KOPT-K1 (cell line): ENCODE measurements at regions not wholly inside any gene's neighbourhood (a gene's known extent, or its start where the extent isn't known, plus 50 kb on each side); places are given as distances from the start of the nearest gene placed in this dataset.
"Not testable (repeated sequence)": the region's sequence is repeated elsewhere in the genome, so short reads cannot be mapped to it uniquely, and the experiment has no call there.

ENCODE experiments used
- H3K27ac ChIP-seq: fragments of 200-600 bp; sonication (generic); 2 replicates; pipeline ENCODE4 v1.5.1; 2016; ENCODE audit warnings: antibody characterized with exemption, mild to moderate bottlenecking, low read depth, low read length; ENCODE audit not compliant: poor library complexity, severe bottlenecking
- H3K36me3 ChIP-seq: fragments of 200-600 bp; sonication (generic); 2 replicates; pipeline ENCODE4 v1.5.1; 2017; ENCODE audit warnings: antibody characterized with exemption, mild to moderate bottlenecking, low read length, moderate library complexity; ENCODE audit not compliant: insufficient read depth
- H3K9me3 ChIP-seq: fragments of 200-600 bp; sonication (generic); 2 replicates; pipeline ENCODE4 v1.5.1; 2017; ENCODE audit warnings: antibody characterized with exemption, low read length, mild to moderate bottlenecking; ENCODE audit not compliant: insufficient read depth, poor library complexity, severe bottlenecking

GRCh38 chr22:27241430-27242321 lies 559.9 kb downstream of the MN1 start:
- Histone ChIP-seq H3K27ac (no peak overlapping the region), H3K36me3 (no peaks in the 10 kb centered on the region), H3K9me3 (no peaks in the 10 kb centered on the region)

DNA sequence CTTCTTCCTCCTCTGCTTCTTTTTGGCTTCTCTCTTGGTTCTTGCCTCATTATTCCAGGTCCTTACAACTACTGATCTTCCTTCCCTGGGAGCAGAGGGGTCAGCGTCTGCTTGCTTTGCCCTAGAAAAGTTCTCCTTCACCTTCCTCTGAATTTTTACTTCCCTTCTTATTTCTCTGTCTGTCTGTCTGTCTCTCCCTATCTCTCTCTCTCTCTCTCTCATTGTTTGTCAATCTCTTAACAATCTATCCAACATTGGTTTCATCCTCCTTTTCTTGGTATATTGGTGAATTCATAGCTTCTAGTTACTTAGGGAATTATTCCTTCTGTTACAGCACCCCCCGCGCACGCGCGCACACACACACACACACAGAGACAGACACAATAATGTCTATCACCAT lies 559.1 kb downstream of the MN1 start:
- Histone ChIP-seq H3K36me3 (no peaks in the 10 kb centered on the region), H3K9me3 (no peaks in the 10 kb centered on the region), H3K27ac (no peak overlapping the region)

- Histone ChIP-seq H3K9me3 (no peaks in the 10 kb centered on the region), H3K27ac (no peak overlapping the region), H3K36me3 (no peaks in the 10 kb centered on the region)
Measured at GRCh38 chr22:27242917-27243589, 558.5 kb downstream of the MN1 start.

- Histone ChIP-seq H3K36me3 (no peaks in the 10 kb centered on the region), H3K27ac (no peak overlapping the region), H3K9me3 (no peaks in the 10 kb centered on the region)
Measured at GRCh38 chr22:27244328-27244727, 557.2 kb downstream of the MN1 start.

- Histone ChIP-seq H3K27ac (no peak overlapping the region), H3K9me3 (no peaks in the 10 kb centered on the region), H3K36me3 (no peaks in the 10 kb centered on the region)
Measured at GRCh38 chr22:27245056-27245455, 556.5 kb downstream of the MN1 start.

GRCh38 chr22:27246558-27246957 lies 555.0 kb downstream of the MN1 start:
- no peak overlapping the region for H3K27ac ChIP-seq
- H3K36me3 ChIP-seq: no peaks in the 10 kb centered on the region
- no peaks in the 10 kb centered on the region for H3K9me3 ChIP-seq

- Histone ChIP-seq H3K9me3 (no peaks in the 10 kb centered on the region), H3K36me3 (no peaks in the 10 kb centered on the region), H3K27ac (no peak overlapping the region)
Measured at GRCh38 chr22:27247701-27248434, 553.7 kb downstream of the MN1 start.

DNA sequence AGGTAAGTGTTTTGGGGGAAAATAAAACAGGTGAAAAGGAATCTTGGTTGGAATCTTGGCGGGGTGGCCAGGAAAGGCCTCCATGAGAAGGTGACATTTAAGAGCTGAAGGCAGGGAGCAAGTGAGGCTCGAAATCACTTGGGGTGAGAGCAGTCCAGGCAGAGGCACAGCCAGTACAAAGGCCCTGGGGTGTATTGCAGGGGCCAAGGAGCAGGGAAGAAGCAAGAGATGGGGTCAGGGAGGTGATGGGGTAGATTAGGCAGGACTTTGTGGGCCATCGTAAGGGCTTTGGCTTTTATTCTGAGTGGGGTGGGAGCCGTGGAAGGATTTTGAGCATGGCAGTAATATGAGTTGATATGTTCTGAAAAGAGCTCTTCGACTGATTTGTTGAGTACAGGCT lies 551.1 kb downstream of the MN1 start:
- Histone ChIP-seq H3K27ac (no peak overlapping the region), H3K9me3 (peaks cover 8% of the 10 kb centered on the region), H3K36me3 (no peaks in the 10 kb centered on the region)

- Histone ChIP-seq H3K36me3 (no peaks in the 10 kb centered on the region), H3K27ac (no peak overlapping the region), H3K9me3 (peaks cover 13% of the 10 kb centered on the region)
Measured at GRCh38 chr22:27250886-27251285, 550.7 kb downstream of the MN1 start.

GRCh38 chr22:27251563-27251962 lies 550.0 kb downstream of the MN1 start:
- H3K36me3 ChIP-seq: no peaks in the 10 kb centered on the region
- no peak overlapping the region for H3K27ac ChIP-seq
- H3K9me3 ChIP-seq: peaks cover 14% of the 10 kb centered on the region

DNA sequence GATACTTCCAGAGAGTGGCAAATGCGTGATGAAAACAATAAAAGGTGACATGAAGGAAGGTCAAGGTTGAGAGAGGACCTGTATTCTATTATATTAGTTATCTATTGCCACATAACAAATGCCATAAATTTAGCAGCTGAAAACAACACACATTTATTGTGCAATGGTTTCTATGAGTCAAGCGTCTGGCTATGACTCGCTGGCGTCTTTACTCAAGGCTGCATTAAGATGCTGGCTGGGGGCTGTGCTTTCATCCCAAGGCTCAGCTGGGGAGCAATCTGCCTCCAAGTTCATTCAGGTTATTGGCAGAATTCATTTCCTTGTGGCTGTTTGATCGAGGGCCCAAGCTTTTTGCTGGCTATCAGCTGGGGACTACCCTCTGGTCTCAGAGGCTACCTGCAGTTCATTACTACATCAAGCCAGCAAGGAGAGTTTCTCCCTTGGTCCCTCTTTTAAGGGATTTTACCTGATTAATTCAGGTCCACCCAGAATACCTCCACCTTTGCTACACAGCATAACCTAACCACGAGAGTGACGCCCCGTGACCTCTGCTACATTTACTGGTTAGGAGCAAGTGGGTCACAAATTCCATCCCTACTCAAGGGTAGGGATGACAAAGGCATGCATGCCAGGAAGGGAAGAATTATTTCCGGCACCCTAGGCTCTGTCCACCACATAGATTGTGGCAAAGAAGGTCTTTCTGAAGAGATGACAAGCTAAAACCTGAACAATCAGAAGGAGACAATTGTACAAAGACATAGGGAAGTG lies 549.1 kb downstream of the MN1 start:
- no peak overlapping the region for H3K27ac ChIP-seq
- H3K36me3 ChIP-seq: no peaks in the 10 kb centered on the region

DNA sequence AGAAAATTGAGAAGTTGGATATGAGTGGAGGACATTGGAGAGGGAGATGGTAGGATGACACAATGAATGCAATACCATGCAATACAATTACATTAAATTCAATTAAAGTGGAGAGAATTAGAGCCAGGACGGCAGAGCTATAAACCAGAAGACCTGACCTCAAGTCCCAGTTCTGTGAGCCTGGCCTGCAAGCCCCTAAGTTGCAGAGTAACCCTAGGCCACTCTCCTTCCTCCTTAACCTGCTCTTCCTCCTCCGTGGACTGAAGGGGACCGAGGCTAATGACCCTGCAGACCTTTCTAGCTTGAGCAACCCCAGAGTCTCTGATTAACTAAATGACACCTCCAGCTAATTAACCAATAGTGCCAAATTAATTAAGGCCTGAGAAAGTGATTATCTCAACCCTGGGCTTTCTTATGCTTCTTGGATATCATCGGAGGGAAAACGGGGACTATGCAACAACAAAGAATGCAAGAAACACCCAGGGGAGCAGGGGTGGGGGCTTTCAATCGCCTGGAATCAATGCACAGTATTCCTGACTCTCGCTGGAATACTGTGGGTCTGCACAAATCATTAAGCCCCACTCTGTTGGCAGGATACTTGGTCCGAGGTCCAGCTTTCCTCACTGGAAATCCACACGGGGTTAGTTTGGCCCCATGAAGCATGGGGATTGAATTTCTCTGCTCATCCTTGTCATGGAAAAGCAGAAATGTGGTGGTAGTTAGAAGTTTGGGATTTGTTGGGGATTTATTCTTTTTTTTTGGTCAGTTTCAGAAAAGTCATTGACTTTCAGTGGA lies 548.3 kb downstream of the MN1 start:
- peaks cover 14% of the 10 kb centered on the region for H3K9me3 ChIP-seq
- H3K27ac ChIP-seq: no peak overlapping the region
- no peaks in the 10 kb centered on the region for H3K36me3 ChIP-seq

More for the DNA sequence above, 549.1 kb downstream of the MN1 start:
- peaks cover 14% of the 10 kb centered on the region for H3K9me3 ChIP-seq

GRCh38 chr22:27254063-27254462 lies 547.5 kb downstream of the MN1 start:
- H3K27ac ChIP-seq, H3K36me3 ChIP-seq: not testable (repeated sequence)
- H3K9me3 ChIP-seq: peaks cover 14% of the 10 kb centered on the region

GRCh38 chr22:27255580-27255979 lies 546.0 kb downstream of the MN1 start:
- Histone ChIP-seq H3K27ac (no peak overlapping the region), H3K36me3 (no peaks in the 10 kb centered on the region), H3K9me3 (peaks cover 14% of the 10 kb centered on the region)
